ENCODE measurements at regions not wholly inside any gene's neighbourhood (a gene's known extent, or its start where the extent isn't known, plus 50 kb on each side); places are given as distances from the start of the nearest gene placed in this dataset.

DNA sequence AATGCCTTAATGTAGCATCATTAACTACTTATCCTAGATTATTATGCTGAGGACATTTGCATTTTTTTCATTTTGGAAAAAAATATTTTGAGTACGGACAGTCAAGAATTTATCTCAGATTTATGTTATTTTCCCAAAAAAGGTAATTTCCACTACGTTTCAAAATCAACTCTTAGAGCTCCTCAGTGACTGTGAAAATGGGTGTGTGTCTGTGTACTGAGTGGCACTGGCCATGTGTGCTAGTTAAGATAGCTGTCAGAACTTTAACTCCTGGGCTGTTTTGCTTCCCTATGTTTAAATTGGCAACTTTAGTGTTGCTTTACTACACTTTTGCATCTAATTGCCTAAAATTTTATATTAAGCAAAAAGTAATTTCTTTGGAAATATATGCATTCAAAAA lies 927.4 kb downstream of the EFNB2 start:
- no peak for DNase-seq (ENCODE audit: low spot score)
- Histone ChIP-seq H3K79me2 (replicated peaks; ENCODE audit: insufficient read depth) (no peaks in the 10 kb centered on the region), H3K36me3 (ENCODE audit: insufficient read depth) (no peaks in the 10 kb centered on the region), H3K27ac (ENCODE audit: low read depth) (no peak overlapping the region), H3K4me3 (no peak overlapping the region), H4K20me1 (replicated peaks; ENCODE audit: insufficient read depth) (no peaks in the 10 kb centered on the region), H3K27me3 (ENCODE audit: insufficient read depth) (no peaks in the 10 kb centered on the region), H3K9me2 (ENCODE audit: insufficient read depth) (no peaks in the 10 kb centered on the region), H3K4me1 (ENCODE audit: insufficient read depth) (peaks cover 15% of the 10 kb centered on the region), H3F3A (replicated peaks; ENCODE audit: low read depth) (no peaks in the 10 kb centered on the region), H2AFZ (no peak overlapping the region), H3K4me2 (no peak overlapping the region)
- Mint-ChIP-seq H3K9me3 (no peaks in the 10 kb centered on the region), H3K4me1 (peaks cover 30% of the 10 kb centered on the region), H3K27me3 (ENCODE audit: insufficient read depth, low read depth, poor library complexity) (peaks cover 2% of the 10 kb centered on the region), H3K27ac (no peak overlapping the region), H3K36me3 (ENCODE audit: low read depth) (no peaks in the 10 kb centered on the region), H3K4me3 (no peak overlapping the region)
- TF ChIP-seq, protein P1, sequence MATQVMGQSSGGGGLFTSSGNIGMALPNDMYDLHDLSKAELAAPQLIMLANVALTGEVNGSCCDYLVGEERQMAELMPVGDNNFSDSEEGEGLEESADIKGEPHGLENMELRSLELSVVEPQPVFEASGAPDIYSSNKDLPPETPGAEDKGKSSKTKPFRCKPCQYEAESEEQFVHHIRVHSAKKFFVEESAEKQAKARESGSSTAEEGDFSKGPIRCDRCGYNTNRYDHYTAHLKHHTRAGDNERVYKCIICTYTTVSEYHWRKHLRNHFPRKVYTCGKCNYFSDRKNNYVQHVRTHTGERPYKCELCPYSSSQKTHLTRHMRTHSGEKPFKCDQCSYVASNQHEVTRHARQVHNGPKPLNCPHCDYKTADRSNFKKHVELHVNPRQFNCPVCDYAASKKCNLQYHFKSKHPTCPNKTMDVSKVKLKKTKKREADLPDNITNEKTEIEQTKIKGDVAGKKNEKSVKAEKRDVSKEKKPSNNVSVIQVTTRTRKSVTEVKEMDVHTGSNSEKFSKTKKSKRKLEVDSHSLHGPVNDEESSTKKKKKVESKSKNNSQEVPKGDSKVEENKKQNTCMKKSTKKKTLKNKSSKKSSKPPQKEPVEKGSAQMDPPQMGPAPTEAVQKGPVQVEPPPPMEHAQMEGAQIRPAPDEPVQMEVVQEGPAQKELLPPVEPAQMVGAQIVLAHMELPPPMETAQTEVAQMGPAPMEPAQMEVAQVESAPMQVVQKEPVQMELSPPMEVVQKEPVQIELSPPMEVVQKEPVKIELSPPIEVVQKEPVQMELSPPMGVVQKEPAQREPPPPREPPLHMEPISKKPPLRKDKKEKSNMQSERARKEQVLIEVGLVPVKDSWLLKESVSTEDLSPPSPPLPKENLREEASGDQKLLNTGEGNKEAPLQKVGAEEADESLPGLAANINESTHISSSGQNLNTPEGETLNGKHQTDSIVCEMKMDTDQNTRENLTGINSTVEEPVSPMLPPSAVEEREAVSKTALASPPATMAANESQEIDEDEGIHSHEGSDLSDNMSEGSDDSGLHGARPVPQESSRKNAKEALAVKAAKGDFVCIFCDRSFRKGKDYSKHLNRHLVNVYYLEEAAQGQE (IDR thresholded peaks at IDR 0.05; ENCODE audit: unreplicated experiment) = no peak
- TF ChIP-seq ZNF331 (CRISPR knock-in tag; IDR thresholded peaks at IDR 0.05; ENCODE audit: low read depth) (no peak), JUNB (IDR thresholded peaks at IDR 0.05; ENCODE audit: unreplicated experiment) (no peak), NANOG (IDR thresholded peaks at IDR 0.05; ENCODE audit: borderline replicate concordance) (no peak), ZNF114 (CRISPR knock-in tag; IDR thresholded peaks at IDR 0.05) (no peak), STAT1 (IDR thresholded peaks at IDR 0.05; ENCODE audit: unreplicated experiment) (no peak), CREB1 (CRISPR knock-in tag; IDR thresholded peaks at IDR 0.05; ENCODE audit: low read depth) (no peak), EZH2 (IDR thresholded peaks at IDR 0.05; ENCODE audit: low read depth, unreplicated experiment) (no peak), POLR2AphosphoS5 (IDR thresholded peaks at IDR 0.05; ENCODE audit: low read depth) (no peak), EZH2phosphoT487 (IDR thresholded peaks at IDR 0.05; ENCODE audit: unreplicated experiment) (no peak)
- TF ChIP-seq, protein P2, sequence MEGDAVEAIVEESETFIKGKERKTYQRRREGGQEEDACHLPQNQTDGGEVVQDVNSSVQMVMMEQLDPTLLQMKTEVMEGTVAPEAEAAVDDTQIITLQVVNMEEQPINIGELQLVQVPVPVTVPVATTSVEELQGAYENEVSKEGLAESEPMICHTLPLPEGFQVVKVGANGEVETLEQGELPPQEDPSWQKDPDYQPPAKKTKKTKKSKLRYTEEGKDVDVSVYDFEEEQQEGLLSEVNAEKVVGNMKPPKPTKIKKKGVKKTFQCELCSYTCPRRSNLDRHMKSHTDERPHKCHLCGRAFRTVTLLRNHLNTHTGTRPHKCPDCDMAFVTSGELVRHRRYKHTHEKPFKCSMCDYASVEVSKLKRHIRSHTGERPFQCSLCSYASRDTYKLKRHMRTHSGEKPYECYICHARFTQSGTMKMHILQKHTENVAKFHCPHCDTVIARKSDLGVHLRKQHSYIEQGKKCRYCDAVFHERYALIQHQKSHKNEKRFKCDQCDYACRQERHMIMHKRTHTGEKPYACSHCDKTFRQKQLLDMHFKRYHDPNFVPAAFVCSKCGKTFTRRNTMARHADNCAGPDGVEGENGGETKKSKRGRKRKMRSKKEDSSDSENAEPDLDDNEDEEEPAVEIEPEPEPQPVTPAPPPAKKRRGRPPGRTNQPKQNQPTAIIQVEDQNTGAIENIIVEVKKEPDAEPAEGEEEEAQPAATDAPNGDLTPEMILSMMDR (conservative IDR thresholded peaks at IDR 0.05; ENCODE audit: low read depth in 2 of 2) = no peak
- TF ChIP-seq, protein P3, sequence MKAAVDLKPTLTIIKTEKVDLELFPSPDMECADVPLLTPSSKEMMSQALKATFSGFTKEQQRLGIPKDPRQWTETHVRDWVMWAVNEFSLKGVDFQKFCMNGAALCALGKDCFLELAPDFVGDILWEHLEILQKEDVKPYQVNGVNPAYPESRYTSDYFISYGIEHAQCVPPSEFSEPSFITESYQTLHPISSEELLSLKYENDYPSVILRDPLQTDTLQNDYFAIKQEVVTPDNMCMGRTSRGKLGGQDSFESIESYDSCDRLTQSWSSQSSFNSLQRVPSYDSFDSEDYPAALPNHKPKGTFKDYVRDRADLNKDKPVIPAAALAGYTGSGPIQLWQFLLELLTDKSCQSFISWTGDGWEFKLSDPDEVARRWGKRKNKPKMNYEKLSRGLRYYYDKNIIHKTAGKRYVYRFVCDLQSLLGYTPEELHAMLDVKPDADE (IDR thresholded peaks at IDR 0.05) = no peak
- TF ChIP-seq, protein P4, sequence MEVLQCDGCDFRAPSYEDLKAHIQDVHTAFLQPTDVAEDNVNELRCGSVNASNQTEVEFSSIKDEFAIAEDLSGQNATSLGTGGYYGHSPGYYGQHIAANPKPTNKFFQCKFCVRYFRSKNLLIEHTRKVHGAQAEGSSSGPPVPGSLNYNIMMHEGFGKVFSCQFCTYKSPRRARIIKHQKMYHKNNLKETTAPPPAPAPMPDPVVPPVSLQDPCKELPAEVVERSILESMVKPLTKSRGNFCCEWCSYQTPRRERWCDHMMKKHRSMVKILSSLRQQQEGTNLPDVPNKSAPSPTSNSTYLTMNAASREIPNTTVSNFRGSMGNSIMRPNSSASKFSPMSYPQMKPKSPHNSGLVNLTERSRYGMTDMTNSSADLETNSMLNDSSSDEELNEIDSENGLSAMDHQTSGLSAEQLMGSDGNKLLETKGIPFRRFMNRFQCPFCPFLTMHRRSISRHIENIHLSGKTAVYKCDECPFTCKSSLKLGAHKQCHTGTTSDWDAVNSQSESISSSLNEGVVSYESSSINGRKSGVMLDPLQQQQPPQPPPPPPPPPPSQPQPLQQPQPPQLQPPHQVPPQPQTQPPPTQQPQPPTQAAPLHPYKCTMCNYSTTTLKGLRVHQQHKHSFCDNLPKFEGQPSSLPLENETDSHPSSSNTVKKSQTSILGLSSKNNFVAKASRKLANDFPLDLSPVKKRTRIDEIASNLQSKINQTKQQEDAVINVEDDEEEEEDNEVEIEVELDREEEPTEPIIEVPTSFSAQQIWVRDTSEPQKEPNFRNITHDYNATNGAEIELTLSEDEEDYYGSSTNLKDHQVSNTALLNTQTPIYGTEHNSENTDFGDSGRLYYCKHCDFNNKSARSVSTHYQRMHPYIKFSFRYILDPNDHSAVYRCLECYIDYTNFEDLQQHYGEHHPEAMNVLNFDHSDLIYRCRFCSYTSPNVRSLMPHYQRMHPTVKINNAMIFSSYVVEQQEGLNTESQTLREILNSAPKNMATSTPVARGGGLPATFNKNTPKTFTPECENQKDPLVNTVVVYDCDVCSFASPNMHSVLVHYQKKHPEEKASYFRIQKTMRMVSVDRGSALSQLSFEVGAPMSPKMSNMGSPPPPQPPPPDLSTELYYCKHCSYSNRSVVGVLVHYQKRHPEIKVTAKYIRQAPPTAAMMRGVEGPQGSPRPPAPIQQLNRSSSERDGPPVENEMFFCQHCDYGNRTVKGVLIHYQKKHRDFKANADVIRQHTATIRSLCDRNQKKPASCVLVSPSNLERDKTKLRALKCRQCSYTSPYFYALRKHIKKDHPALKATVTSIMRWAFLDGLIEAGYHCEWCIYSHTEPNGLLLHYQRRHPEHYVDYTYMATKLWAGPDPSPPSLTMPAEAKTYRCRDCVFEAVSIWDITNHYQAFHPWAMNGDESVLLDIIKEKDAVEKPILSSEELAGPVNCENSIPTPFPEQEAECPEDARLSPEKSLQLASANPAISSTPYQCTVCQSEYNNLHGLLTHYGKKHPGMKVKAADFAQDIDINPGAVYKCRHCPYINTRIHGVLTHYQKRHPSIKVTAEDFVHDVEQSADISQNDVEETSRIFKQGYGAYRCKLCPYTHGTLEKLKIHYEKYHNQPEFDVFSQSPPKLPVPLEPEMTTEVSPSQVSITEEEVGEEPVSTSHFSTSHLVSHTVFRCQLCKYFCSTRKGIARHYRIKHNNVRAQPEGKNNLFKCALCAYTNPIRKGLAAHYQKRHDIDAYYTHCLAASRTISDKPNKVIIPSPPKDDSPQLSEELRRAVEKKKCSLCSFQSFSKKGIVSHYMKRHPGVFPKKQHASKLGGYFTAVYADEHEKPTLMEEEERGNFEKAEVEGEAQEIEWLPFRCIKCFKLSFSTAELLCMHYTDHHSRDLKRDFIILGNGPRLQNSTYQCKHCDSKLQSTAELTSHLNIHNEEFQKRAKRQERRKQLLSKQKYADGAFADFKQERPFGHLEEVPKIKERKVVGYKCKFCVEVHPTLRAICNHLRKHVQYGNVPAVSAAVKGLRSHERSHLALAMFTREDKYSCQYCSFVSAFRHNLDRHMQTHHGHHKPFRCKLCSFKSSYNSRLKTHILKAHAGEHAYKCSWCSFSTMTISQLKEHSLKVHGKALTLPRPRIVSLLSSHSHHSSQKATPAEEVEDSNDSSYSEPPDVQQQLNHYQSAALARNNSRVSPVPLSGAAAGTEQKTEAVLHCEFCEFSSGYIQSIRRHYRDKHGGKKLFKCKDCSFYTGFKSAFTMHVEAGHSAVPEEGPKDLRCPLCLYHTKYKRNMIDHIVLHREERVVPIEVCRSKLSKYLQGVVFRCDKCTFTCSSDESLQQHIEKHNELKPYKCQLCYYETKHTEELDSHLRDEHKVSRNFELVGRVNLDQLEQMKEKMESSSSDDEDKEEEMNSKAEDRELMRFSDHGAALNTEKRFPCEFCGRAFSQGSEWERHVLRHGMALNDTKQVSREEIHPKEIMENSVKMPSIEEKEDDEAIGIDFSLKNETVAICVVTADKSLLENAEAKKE (CRISPR knock-in tag; IDR thresholded peaks at IDR 0.05) = no peak
- no peak for ATAC-seq

Measured in GM23338 (cell line).